ENCODE measurements at regions not wholly inside any gene's neighbourhood (a gene's known extent, or its start where the extent isn't known, plus 50 kb on each side); places are given as distances from the start of the nearest gene placed in this dataset.

DNA sequence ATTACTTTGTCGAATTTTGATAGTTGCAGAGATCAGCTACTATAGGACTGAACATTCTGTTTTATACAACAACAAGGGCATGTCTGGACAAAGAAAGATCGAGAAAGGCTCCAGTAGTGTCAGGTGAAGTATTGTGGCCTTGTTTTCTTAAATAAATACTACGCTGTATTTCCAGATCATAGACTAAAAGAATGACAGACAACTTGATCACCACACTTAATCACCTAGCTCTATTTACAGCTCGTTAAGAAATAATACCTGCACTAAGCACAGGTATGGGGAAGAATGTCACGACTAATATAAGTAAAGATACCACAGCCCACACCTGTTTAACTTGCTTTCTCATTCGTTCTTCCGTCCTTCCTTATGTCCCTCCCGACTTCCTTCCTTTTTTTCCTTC, 269.2 kb downstream of the HGF start:
- no peaks in the 10 kb centered on the region for H3K36me3 ChIP-seq (ENCODE audit: insufficient read depth, low read length)
- H3K27me3 Mint-ChIP-seq, result no peaks in the 10 kb centered on the region
- H3K4me3 Mint-ChIP-seq, result no peak overlapping the region

DNA sequence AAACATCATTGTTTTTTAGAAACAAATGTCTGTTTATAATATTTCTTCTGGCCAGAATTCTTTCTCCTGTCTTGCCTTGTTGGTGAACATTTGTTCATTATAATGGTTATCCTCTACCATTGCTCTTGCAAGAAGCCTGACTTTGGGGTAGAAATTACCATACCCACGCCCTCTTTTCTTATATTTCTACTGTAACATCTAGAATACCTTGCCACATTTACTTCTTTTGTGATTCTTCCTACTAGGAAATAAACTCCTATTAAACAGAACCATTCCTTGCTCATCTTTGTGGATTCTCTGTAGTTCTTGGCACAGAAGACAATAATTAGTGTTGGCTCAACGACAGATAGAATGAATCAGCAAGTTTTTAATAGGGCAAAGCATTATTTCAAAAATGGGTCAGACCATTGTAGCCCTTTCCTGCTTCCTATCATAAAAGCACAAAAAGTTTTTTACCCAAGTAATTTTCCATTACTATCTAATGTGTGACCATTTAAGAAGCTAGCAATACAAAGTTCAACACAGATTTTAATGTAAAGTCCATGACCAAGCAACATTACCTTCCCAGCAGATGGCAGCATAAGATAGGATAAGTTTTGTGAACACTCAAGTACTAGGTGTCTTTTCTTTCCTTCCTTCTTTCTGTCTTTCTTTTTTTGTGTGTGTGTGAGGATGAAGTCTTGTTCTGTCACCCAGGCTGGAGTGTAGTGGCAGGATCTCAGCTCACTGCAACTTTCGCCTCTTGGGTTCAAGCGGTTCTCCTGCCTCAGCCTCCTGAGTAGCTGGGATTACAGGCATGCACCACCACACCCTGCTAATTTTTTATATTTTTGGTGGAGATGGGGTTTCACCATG, 270.4 kb downstream of the HGF start:
- TF ChIP-seq, protein P1, sequence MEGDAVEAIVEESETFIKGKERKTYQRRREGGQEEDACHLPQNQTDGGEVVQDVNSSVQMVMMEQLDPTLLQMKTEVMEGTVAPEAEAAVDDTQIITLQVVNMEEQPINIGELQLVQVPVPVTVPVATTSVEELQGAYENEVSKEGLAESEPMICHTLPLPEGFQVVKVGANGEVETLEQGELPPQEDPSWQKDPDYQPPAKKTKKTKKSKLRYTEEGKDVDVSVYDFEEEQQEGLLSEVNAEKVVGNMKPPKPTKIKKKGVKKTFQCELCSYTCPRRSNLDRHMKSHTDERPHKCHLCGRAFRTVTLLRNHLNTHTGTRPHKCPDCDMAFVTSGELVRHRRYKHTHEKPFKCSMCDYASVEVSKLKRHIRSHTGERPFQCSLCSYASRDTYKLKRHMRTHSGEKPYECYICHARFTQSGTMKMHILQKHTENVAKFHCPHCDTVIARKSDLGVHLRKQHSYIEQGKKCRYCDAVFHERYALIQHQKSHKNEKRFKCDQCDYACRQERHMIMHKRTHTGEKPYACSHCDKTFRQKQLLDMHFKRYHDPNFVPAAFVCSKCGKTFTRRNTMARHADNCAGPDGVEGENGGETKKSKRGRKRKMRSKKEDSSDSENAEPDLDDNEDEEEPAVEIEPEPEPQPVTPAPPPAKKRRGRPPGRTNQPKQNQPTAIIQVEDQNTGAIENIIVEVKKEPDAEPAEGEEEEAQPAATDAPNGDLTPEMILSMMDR (IDR thresholded peaks at IDR 0.05), result no peak
- no peak overlapping the region for H3K27ac ChIP-seq (ENCODE audit: low read depth in 1 of 2, low read length in 2 of 2)
- no peaks in the 10 kb centered on the region for H3K27me3 ChIP-seq (ENCODE audit: control insufficient read depth in 1 of 2, insufficient read depth in 2 of 2, low read length in 2 of 2)
- Mint-ChIP-seq H3K27ac (no peak overlapping the region), H3K36me3 (ENCODE audit: low read depth) (no peaks in the 10 kb centered on the region), H3K27me3 (no peaks in the 10 kb centered on the region), H3K4me3 (no peak overlapping the region), H3K4me1 (ENCODE audit: low read depth) (no peaks in the 10 kb centered on the region), H3K9me3 (no peaks in the 10 kb centered on the region)
- no peaks in the 10 kb centered on the region for H3K9me3 ChIP-seq (ENCODE audit: control insufficient read depth in 1 of 2, insufficient read depth in 1 of 2, low read length in 2 of 2)
- peak in 2 of 14 experiments; percentile 24 to 29 for DNase-seq
- ChIA-PET POLR2A (no interaction called here), CTCF (no interaction called here)
- intact Hi-C loops (cut with DNase I, micrococcal nuclease), result loop anchor here in 1 of 2 experiments (5.0 kb wide), 1 partner anchor 1228 kb away; no protein-coding TSS in a partner anchor
- no peaks in the 10 kb centered on the region for H3K36me3 ChIP-seq (ENCODE audit: insufficient read depth, low read length)
- ATAC-seq (ENCODE audit: poor library complexity), result no peak
- H3K4me1 ChIP-seq (ENCODE audit: insufficient read depth, low read length), result no peaks in the 10 kb centered on the region
- no peak overlapping the region for H3K4me3 ChIP-seq (ENCODE audit: low read length)

More for the DNA sequence above, 269.2 kb downstream of the HGF start:
- H3K4me1 Mint-ChIP-seq (ENCODE audit: low read depth), result no peaks in the 10 kb centered on the region
- H3K27ac ChIP-seq (ENCODE audit: low read depth in 1 of 2, low read length in 2 of 2), result no peak overlapping the region
- TF ChIP-seq, protein P1 (IDR thresholded peaks at IDR 0.05), result no peak
- H3K36me3 Mint-ChIP-seq (ENCODE audit: low read depth), result no peaks in the 10 kb centered on the region
- intact Hi-C loops (cut with DNase I, micrococcal nuclease), result no loop called here
- H3K27me3 ChIP-seq (ENCODE audit: control insufficient read depth in 1 of 2, insufficient read depth in 2 of 2, low read length in 2 of 2), result no peaks in the 10 kb centered on the region
- no peaks in the 10 kb centered on the region for H3K9me3 ChIP-seq (ENCODE audit: control insufficient read depth in 1 of 2, insufficient read depth in 1 of 2, low read length in 2 of 2)
- H3K4me1 ChIP-seq (ENCODE audit: insufficient read depth, low read length), result no peaks in the 10 kb centered on the region
- ChIA-PET POLR2A (no interaction called here), CTCF (no interaction called here)
- ATAC-seq (ENCODE audit: poor library complexity) (no peak), DNase-seq (no peak)
- H3K27ac Mint-ChIP-seq, result no peak overlapping the region
- H3K4me3 ChIP-seq (ENCODE audit: low read length), result no peak overlapping the region
- no peaks in the 10 kb centered on the region for H3K9me3 Mint-ChIP-seq

DNA sequence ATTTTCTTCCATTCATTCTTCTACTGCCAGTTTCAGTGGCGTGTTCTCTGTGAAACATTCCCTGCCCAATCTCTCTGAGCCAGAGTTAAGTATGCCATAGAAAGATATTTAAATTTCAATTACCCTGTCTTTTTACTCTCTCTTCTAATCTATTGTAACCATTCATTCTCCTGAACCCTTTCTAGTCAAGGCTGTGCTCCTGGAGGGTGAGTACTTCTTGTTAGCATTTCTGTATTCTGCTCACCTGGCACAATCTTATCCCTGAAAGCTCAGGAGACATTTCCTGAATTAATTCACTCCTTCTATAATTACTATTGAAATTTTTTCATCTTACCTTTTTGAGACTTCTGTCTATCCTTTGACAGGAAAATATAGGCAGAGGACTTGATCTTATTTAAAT, 271.7 kb downstream of the HGF start:
- DNase-seq (no peak), ATAC-seq (ENCODE audit: poor library complexity) (no peak)
- H3K4me3 ChIP-seq (ENCODE audit: low read length), result no peak overlapping the region
- H3K27ac ChIP-seq (ENCODE audit: low read depth in 1 of 2, low read length in 2 of 2), result no peak overlapping the region
- TF ChIP-seq, protein P1 (IDR thresholded peaks at IDR 0.05), result no peak
- Mint-ChIP-seq H3K27ac (no peak overlapping the region), H3K9me3 (no peaks in the 10 kb centered on the region), H3K36me3 (ENCODE audit: low read depth) (no peaks in the 10 kb centered on the region), H3K27me3 (no peaks in the 10 kb centered on the region), H3K4me3 (no peak overlapping the region), H3K4me1 (ENCODE audit: low read depth) (no peaks in the 10 kb centered on the region)
- H3K27me3 ChIP-seq (ENCODE audit: control insufficient read depth in 1 of 2, insufficient read depth in 2 of 2, low read length in 2 of 2), result no peaks in the 10 kb centered on the region
- intact Hi-C loops (cut with DNase I, micrococcal nuclease), result loop anchor here in 1 of 2 experiments (5.0 kb wide), 1 partner anchor 1229 kb away; no protein-coding TSS in a partner anchor
- H3K9me3 ChIP-seq (ENCODE audit: control insufficient read depth in 1 of 2, insufficient read depth in 1 of 2, low read length in 2 of 2), result no peaks in the 10 kb centered on the region
- POLR2A ChIA-PET, result no interaction called here
- H3K36me3 ChIP-seq (ENCODE audit: insufficient read depth, low read length), result no peaks in the 10 kb centered on the region
- CTCF ChIA-PET, result no interaction called here
- H3K4me1 ChIP-seq (ENCODE audit: insufficient read depth, low read length), result no peaks in the 10 kb centered on the region
